Colonic mucosa (tissue), 4 donors: ENCODE measurements at regions not wholly inside any gene's neighbourhood (a gene's known extent, or its start where the extent isn't known, plus 50 kb on each side); places are given as distances from the start of the nearest gene placed in this dataset.

Experiments
- DNase-seq: peaks from one replicate; pipeline ENCODE4 v3.0.0-alpha.2; 2020
- H3K27ac ChIP-seq: fragments of 200-600 bp; one replicate; pipeline ENCODE4 v1.8.0; 2021
- H3K27me3 ChIP-seq: fragments of 200-600 bp; one replicate; pipeline ENCODE4 v1.8.0; 2021
- H3K36me3 ChIP-seq: fragments of 200-600 bp; one replicate; pipeline ENCODE4 v1.8.0; 2021
- H3K4me1 ChIP-seq: fragments of 200-600 bp; one replicate; pipeline ENCODE4 v1.8.0; 2021; ENCODE audit warnings: mild to moderate bottlenecking
- H3K4me3 ChIP-seq: fragments of 200-600 bp; one replicate; pipeline ENCODE4 v1.8.0; 2021
- H3K9ac ChIP-seq, 2 donors: one replicate each; pipeline ENCODE4 v1.7.0; 2013; ENCODE audit warnings: control low read depth in 2 of 2, low read depth in 2 of 2, low read length in 2 of 2
- H3K9me3 ChIP-seq: fragments of 200-600 bp; one replicate; pipeline ENCODE4 v1.8.0; 2021
- CTCF ChIP-seq: fragments of 200-600 bp; IDR thresholded peaks from one replicate; pipeline ENCODE4 v1.8.0; 2022; ENCODE audit warnings: antibody characterized with exemption, mild to moderate bottlenecking
- intact Hi-C: fragments of 100-400 bp; cut with DNase I; formaldehyde crosslinking; loops from one replicate; pipeline ENCODE4 v1.14.1; 2022
- donor health status: healthy.
- donor health status: DM: no; HTN: no; CAD: no.
- donor health status: DM: no; HTN: no; CAD: no.

GRCh38 chr15:31805090-31805662, 225.1 kb upstream of the CHRNA7 start:
- intact Hi-C loops: no loop called here
- no peak overlapping the region for H3K4me3 ChIP-seq
- no peaks in the 10 kb centered on the region for H3K27me3 ChIP-seq
- no peak overlapping the region for H3K27ac ChIP-seq
- H3K4me1 ChIP-seq: no peaks in the 10 kb centered on the region
- no peaks in the 10 kb centered on the region for H3K9me3 ChIP-seq
- no peak overlapping the region for H3K9ac ChIP-seq
- no peak for DNase-seq
- TF ChIP-seq CTCF: no peak
- H3K36me3 ChIP-seq: no peaks in the 10 kb centered on the region

- TF ChIP-seq CTCF: no peak
Measured at GRCh38 chr15:31806106-31806505, 224.2 kb upstream of the CHRNA7 start.

GRCh38 chr15:31811641-31812040, 218.7 kb upstream of the CHRNA7 start:
- H3K4me1 ChIP-seq: no peaks in the 10 kb centered on the region
- no peak overlapping the region for H3K9ac ChIP-seq
- no peak overlapping the region for H3K4me3 ChIP-seq
- no peaks in the 10 kb centered on the region for H3K27me3 ChIP-seq
- TF ChIP-seq CTCF: no peak
- no peaks in the 10 kb centered on the region for H3K9me3 ChIP-seq
- H3K27ac ChIP-seq: no peak overlapping the region
- no peak for DNase-seq
- no peaks in the 10 kb centered on the region for H3K36me3 ChIP-seq
- intact Hi-C loops: no loop called here

More at GRCh38 chr15:31806106-31806505, 224.2 kb upstream of the CHRNA7 start:
- intact Hi-C loops: no loop called here
- DNase-seq: no peak
- Histone ChIP-seq H3K9me3 (no peaks in the 10 kb centered on the region), H3K4me3 (no peak overlapping the region), H3K9ac (no peak overlapping the region), H3K27me3 (no peaks in the 10 kb centered on the region), H3K36me3 (no peaks in the 10 kb centered on the region), H3K27ac (no peak overlapping the region), H3K4me1 (no peaks in the 10 kb centered on the region)

- no peak overlapping the region for H3K4me3 ChIP-seq
- H3K9ac ChIP-seq: no peak overlapping the region
- no peak overlapping the region for H3K27ac ChIP-seq
- DNase-seq: no peak
- H3K9me3 ChIP-seq: no peaks in the 10 kb centered on the region
- no peaks in the 10 kb centered on the region for H3K4me1 ChIP-seq
- no peak for TF ChIP-seq CTCF
- no peaks in the 10 kb centered on the region for H3K27me3 ChIP-seq
- no peaks in the 10 kb centered on the region for H3K36me3 ChIP-seq
- intact Hi-C loops: no loop called here
Measured at GRCh38 chr15:31814082-31814481, 216.2 kb upstream of the CHRNA7 start.

- no peak overlapping the region for H3K27ac ChIP-seq
- no peak overlapping the region for H3K4me3 ChIP-seq
- H3K36me3 ChIP-seq: no peaks in the 10 kb centered on the region
- TF ChIP-seq CTCF: no peak
- intact Hi-C loops: no loop called here
- H3K4me1 ChIP-seq: no peaks in the 10 kb centered on the region
- no peaks in the 10 kb centered on the region for H3K27me3 ChIP-seq
- no peak for DNase-seq
- no peaks in the 10 kb centered on the region for H3K9me3 ChIP-seq
- H3K9ac ChIP-seq: no peak overlapping the region
Measured at GRCh38 chr15:31815411-31816155, 214.7 kb upstream of the CHRNA7 start.
